ENCODE measurements at regions not wholly inside any gene's neighbourhood (a gene's known extent, or its start where the extent isn't known, plus 50 kb on each side); places are given as distances from the start of the nearest gene placed in this dataset.

- no peaks in the 10 kb centered on the region for H3K36me3 ChIP-seq (replicated peaks in 1 of 2; ENCODE audit: control insufficient read depth in 1 of 2, insufficient read depth in 2 of 2, low read length in 2 of 2)
- 21% methylated on average over 6 of the region's 7 CpGs for WGBS (ENCODE audit: low lambda C conversion rate)
These were observed 66.3 kb upstream of the RASGRF1 start for GRCh38 chr15:79156704-79157375.

More at GRCh38 chr15:79156704-79157375, 66.3 kb upstream of the RASGRF1 start:
- no TSS peak for BruUV-seq (replicated peaks)
- intact Hi-C loops (cut with micrococcal nuclease; ENCODE audit: unreplicated experiment) (no loop called here), in situ Hi-C loops (cut with HindIII; ENCODE audit: extremely low pct_ligation_motif_present, low pct_unique_long_range_greater_than_20kb) (no loop called here)
- no peak for ATAC-seq
- Histone ChIP-seq H3K79me2 (ENCODE audit: insufficient read depth, low read length) (no peaks in the 10 kb centered on the region), H3K4me2 (ENCODE audit: low read depth, low read length) (no peak overlapping the region), H3K27ac (ENCODE audit: extremely low read length, insufficient read depth, low read length) (no peak overlapping the region), H3K4me1 (ENCODE audit: insufficient read depth, low read length) (no peaks in the 10 kb centered on the region), H3K27me3 (ENCODE audit: control insufficient read depth in 1 of 2, insufficient read depth in 2 of 2, low read length in 2 of 2) (peaks cover 0 to 5% of the 10 kb centered on the region in 2 experiments; a peak in 1 of 5 replicates), H2AFZ (ENCODE audit: low read length) (no peak overlapping the region), H3K9me3 (ENCODE audit: low read length) (no peaks in the 10 kb centered on the region), H4K20me1 (ENCODE audit: insufficient read depth, low read length) (no peaks in the 10 kb centered on the region), H3K4me3 (replicated peaks in 1 of 3; ENCODE audit: insufficient read depth in 1 of 3, low read depth in 2 of 3, low read length in 3 of 3) (no peak overlapping the region), H3K9ac (ENCODE audit: insufficient read depth, low read depth, low read length) (no peak overlapping the region)
- ChIA-PET CTCF (ENCODE audit: low intra/inter-chr PET ratio, low total read pairs) (no interaction called here), POLR2A (no interaction called here)
- TF ChIP-seq ZNF720 (CRISPR knock-in tag; IDR thresholded peaks at IDR 0.05) (no peak), ZZZ3 (CRISPR knock-in tag; IDR thresholded peaks at IDR 0.05; ENCODE audit: borderline replicate concordance) (no peak), MAFG (CRISPR knock-in tag; IDR thresholded peaks at IDR 0.05) (no peak), RERE (CRISPR knock-in tag; IDR thresholded peaks at IDR 0.05; ENCODE audit: low read depth) (no peak), RARA (CRISPR knock-in tag; IDR thresholded peaks at IDR 0.05) (no peak)
- DNase-seq (ENCODE audit: low spot score): no peak
- FAIRE-seq: no peak

All from HepG2 (cell line).